ENCODE measurements at regions not wholly inside any gene's neighbourhood (a gene's known extent, or its start where the extent isn't known, plus 50 kb on each side); places are given as distances from the start of the nearest gene placed in this dataset.

GRCh38 chr13:90098577-90098976, 1248.9 kb upstream of the MIR17HG start:
- TF ChIP-seq CTCF (IDR thresholded peaks at IDR 0.05) (no peak), POLR2AphosphoS5 (IDR thresholded peaks at IDR 0.05) (no peak)

Data from sigmoid colon (tissue), 4 donors.